GM03348 (cell line): ENCODE measurements at regions not wholly inside any gene's neighbourhood (a gene's known extent, or its start where the extent isn't known, plus 50 kb on each side); places are given as distances from the start of the nearest gene placed in this dataset.

Experiments
- DNase-seq: peaks from one replicate; pipeline ENCODE4 v3.0.0; 2012; ENCODE audit warnings: low spot score

GRCh38 chr3:23062582-23062981 lies 140.5 kb upstream of the UBE2E2 start:
- no peak for DNase-seq

GRCh38 chr3:23062982-23063381 lies 140.1 kb upstream of the UBE2E2 start:
- DNase-seq: no peak

DNA sequence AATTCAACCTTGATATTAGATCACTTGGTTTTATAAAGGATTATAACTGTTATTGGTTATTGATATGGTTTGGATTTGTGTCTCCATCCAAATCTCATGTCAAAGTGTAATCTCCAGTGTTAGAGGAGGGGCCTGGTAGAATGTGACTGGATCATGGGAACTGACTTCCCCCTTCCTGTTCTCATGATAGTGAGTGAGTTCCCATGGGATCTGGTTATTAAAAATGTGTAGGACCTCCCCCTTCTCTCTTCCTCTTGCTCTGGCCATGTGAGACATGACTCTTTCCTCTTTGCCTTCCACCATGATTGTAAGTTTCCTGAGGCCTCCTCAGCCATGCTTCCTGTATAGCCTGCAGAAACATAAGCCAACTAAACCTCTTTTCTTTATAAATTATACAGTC lies 136.0 kb upstream of the UBE2E2 start:
- DNase-seq: no peak

GRCh38 chr3:23068016-23068728 lies 135.0 kb upstream of the UBE2E2 start:
- DNase-seq: no peak

- DNase-seq: no peak
Observed at GRCh38 chr3:23071296-23071695, 131.8 kb upstream of the UBE2E2 start.

GRCh38 chr3:23071758-23072157 lies 131.4 kb upstream of the UBE2E2 start:
- no peak for DNase-seq

GRCh38 chr3:23072693-23073092 lies 130.4 kb upstream of the UBE2E2 start:
- DNase-seq: no peak

DNA sequence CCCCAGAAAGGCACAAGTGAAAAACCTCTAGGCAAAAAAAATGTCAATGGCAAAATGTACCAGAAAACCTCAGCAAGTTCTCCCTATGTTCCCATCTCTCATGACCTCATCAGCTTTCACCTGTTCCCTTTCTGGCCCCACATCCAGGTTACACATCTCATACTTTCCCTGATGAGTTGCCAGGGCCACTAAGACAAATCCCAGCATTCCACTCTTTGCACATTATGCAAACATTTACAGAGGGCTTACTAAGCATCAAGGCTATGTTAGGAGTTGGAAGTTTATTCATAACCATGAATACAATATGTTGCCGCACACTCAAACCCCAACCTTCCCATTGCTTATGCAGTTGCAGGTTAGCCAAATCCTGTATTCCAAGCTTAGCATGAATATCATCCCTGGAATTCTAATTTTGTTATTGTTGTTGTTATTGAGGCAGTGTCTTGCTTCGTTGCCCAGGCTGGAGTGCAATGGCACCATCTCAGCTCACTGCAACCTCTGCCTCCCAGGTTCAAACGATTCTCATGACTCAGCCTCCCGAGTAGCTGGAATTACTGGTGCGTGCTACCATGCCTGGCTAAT lies 129.3 kb upstream of the UBE2E2 start:
- no peak for DNase-seq

DNA sequence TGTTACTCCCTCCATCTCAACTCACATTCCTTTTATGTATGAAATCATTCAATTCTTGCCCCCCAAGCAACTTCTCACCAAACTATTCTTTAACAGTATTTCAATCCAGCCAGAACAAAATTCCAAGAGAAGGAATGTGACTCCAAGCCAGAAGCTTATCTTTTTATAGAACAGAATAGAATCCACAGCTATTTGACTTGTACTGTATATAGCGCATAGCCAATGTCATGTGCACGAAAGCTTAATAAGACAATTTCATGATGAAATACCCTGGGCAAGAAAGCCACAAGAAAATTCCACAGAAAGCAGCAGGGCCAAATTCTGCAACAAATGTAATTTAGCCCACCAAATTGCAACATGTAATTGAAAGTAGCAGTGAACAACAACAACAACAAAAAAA lies 127.6 kb upstream of the UBE2E2 start:
- DNase-seq: peak; percentile 36

DNA sequence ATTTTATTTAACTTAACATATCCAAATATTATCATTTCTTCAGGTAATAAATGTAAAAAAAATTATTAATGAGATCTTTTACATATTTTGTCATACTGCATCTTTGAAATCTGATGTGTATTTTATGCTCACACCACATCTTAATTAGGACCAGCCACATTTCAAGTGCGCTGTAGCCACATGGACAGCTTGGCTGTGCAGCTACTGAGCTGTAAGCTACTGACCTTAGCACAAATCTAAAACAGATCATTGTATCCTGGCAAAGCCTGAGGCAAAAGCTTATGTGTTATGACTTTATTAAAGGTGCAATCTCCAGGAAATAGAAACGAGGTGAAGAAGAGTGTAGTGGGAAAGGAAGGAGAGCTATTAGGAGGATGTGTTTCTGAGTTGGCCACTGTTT lies 126.7 kb upstream of the UBE2E2 start:
- DNase-seq: no peak

GRCh38 chr3:23077126-23077525 lies 126.0 kb upstream of the UBE2E2 start:
- DNase-seq: no peak

GRCh38 chr3:23078735-23079134 lies 124.4 kb upstream of the UBE2E2 start:
- DNase-seq: no peak

DNA sequence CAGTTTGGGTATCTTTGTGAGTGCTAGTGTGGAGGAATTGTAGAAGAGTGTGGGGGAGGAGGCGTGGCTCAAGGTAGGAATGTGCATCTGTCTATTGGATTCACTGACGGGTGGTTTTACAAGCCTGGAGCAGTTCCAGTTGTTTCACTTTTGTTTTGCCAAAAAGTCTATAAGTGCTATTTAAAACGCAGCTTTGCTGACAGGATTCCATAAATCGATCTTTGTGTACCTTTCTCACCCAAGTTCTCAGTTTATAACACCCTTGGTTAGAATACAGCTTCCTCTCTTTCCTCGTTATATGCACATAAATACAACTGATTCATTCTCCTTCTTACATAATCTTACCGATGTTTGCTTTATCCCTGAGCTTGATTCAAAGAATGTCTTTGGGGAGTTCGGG lies 123.2 kb upstream of the UBE2E2 start:
- no peak for DNase-seq

DNA sequence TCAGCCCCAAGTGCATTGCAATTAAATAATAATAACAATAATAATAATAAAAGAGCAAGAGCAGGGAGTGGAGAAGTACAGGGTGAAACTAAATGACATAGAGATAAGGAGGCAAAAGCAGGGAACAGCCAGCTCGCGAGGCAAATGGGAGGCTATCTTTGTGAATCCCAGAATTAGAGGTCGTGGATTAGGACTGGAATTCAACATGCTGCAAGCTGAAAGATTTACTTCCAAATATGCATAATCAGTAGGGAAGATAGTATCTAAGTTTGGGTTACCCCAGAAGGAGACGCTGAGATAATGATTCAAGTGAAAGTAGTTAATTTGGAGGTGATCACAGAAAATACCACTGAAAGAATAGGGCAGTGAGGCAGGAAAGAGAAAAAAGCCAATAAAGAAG lies 119.4 kb upstream of the UBE2E2 start:
- no peak for DNase-seq

DNA sequence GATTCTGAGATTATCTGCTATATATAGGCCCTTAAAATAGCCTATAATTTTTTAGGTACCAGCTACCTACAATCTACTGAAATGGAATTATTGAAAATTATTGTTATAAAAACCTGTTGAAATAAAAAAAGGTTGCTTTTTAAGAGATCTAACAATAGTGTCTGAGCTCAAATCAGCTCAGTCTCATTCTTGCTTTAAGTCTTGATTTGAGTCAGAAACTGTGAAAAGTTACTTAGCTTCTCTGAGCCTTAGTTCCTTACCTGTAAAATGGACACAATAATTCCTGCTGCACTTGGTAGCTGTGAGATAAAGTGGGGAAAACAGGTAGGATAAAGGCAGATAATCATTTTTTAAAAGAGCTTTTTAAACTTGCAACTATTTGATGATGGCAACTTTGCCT lies 118.8 kb upstream of the UBE2E2 start:
- DNase-seq: no peak

- no peak for DNase-seq
Observed at GRCh38 chr3:23085261-23085660, 117.9 kb upstream of the UBE2E2 start.

- DNase-seq: no peak
Observed at GRCh38 chr3:23086331-23086730, 116.8 kb upstream of the UBE2E2 start.

DNA sequence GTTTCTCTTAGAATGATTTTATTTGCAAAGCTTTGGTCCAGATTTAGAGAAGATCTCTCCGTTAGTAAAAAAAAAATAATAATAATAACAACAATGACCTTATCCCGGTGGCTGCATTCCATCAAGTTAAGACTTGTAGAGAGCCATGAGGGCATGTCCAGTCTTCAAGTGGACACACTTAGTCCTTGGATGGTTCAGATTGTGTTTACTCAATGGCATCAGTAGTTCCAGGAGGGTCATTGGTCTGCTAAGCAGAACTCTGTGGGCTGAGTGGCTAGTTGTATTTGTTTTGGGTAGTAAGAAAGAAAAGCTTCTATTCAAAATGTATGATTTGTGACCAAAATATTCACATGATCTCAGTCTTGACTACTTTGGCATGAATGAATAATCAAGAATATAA lies 116.3 kb upstream of the UBE2E2 start:
- DNase-seq: no peak

DNA sequence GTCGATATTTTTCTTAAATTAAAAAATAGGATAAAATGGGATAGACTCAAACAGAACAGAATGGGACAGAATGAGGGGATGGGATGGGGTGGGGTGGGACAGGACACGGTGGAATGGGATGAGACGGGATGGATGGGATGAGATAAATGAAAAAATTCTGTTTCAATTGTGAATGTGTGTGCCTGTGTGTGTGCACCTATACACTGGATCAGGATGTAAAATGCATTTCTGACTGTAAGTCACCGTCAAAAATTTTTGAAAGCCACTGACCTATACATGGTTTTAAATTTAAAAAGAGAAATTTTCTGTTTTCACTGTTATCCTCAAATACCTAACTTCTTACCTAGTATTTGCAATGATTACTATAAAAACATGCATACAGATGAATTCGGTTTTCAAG lies 108.7 kb upstream of the UBE2E2 start:
- DNase-seq: no peak

DNA sequence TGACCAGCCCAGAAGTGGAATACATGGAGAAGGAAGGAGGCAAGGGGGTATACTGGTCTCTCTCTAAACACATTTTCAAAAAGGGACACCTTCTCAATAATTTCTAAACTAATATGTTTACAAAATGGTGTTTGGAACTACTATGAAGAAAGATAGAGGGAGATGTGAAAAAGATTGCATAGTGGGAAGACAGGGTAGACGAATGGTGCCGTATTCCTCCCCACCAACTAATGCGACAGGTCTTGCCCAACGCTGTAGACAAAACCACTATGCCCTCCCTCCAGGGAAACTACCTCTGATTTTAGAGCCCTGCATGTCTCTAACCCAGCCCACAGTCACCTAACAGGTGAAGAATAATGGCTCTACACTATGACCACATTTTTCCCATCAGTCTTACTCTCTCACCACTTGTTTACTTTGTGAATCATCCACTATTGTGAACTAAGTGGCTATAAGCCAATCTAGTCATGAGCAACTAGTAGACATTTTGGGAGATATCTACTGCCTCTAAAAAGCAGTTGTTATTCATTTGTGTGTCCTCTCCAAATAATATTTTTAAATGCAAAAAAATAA lies 108.2 kb upstream of the UBE2E2 start:
- DNase-seq: no peak

- no peak for DNase-seq
Observed at GRCh38 chr3:23096041-23096440, 107.1 kb upstream of the UBE2E2 start.

DNA sequence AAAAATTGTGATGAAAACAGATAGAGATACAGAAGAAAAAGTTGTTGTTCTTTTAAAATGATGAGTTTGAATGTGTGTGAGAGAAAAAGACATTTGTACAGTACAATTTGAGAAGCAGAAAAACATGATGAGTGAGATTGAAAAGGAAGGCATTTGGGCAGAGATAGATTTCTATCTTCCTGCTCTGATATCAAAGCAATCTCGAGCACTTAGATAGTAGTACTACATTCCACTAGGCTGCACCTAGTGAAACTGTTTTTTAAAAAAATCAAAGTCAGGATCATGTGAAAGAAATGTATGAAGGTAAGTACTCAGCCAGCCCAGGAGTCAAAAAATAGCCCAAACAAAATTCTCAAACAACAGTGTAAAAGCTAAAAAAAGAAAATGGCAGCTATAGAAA lies 104.1 kb upstream of the UBE2E2 start:
- DNase-seq: no peak

- DNase-seq: no peak
Observed at GRCh38 chr3:23099677-23100076, 103.5 kb upstream of the UBE2E2 start.

- no peak for DNase-seq
Observed at GRCh38 chr3:23100106-23100505, 103.0 kb upstream of the UBE2E2 start.
